ENCODE measurements at regions not wholly inside any gene's neighbourhood (a gene's known extent, or its start where the extent isn't known, plus 50 kb on each side); places are given as distances from the start of the nearest gene placed in this dataset.

DNA sequence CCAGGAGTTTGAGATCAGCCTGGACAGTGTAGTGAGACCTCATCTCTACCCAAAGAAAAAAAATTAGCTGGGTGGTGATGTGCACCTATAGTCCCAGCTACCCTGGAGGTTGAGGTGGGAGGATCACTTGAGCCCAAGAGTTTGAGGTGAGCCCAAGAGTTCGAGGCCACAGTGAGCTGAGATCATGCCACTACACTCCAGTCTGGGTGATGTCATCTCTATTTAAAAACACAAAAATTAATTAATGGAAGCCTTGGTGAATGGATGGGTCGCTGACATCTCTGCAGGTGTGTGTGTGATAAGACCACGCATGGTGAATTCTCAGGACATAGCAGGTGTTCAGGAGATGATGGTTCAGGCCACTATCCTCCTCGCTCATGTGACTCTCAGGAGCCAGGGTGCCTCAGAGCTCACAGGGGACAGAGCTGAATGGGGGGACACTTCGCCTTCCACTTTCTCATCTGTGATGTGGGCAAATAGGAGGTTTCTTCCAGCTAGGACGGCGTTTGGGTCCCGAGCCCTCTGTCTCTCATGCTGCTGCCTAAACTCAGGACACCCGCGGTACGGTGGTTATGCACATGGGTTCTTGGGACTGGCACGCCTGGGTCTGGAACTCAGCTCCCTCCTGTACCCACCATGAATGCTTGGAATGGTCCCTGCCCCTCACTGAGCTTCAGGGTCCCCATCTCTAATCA lies 113.4 kb upstream of the ZBTB40 start:
- H3K36me3 ChIP-seq, result no peaks in the 10 kb centered on the region
- ATAC-seq (ENCODE audit: insufficient number of reproducible peaks, low FRiP score, low read depth) (no peak), DNase-seq (ENCODE audit: low spot score) (no peak)
- TF ChIP-seq, protein P1, sequence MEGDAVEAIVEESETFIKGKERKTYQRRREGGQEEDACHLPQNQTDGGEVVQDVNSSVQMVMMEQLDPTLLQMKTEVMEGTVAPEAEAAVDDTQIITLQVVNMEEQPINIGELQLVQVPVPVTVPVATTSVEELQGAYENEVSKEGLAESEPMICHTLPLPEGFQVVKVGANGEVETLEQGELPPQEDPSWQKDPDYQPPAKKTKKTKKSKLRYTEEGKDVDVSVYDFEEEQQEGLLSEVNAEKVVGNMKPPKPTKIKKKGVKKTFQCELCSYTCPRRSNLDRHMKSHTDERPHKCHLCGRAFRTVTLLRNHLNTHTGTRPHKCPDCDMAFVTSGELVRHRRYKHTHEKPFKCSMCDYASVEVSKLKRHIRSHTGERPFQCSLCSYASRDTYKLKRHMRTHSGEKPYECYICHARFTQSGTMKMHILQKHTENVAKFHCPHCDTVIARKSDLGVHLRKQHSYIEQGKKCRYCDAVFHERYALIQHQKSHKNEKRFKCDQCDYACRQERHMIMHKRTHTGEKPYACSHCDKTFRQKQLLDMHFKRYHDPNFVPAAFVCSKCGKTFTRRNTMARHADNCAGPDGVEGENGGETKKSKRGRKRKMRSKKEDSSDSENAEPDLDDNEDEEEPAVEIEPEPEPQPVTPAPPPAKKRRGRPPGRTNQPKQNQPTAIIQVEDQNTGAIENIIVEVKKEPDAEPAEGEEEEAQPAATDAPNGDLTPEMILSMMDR (IDR thresholded peaks at IDR 0.05), result no peak
- no peak overlapping the region for H3K27ac ChIP-seq
- no peaks in the 10 kb centered on the region for H3K27me3 ChIP-seq (replicated peaks; ENCODE audit: insufficient read depth)
- no peak overlapping the region for H3K4me3 ChIP-seq
- no peaks in the 10 kb centered on the region for H3K4me1 ChIP-seq (ENCODE audit: control insufficient read depth in 1 of 2, low read depth in 2 of 2)
- H3K9me3 ChIP-seq, result no peaks in the 10 kb centered on the region

DNA sequence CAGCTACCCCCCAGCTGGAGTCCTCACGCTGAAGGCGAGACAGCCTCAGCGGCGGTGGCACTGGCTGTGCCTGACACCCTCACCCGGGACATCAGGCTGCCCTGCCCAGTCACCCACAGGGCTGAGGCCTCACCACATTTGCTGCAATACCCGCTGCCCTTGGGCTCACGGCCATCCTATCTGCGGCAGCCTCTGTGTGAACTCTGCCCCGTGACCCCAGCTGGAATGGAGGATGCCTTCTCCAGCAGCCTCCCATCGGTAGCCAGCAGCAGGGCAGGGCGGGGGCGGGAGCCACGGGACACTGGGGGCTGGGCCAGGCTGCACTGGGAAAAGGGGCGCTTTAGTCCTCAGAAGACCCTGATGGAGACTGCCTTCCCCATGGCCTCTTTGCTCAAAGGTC lies 112.4 kb upstream of the ZBTB40 start:
- ATAC-seq (ENCODE audit: insufficient number of reproducible peaks, low FRiP score, low read depth) (no peak), DNase-seq (ENCODE audit: low spot score) (no peak)
- no peaks in the 10 kb centered on the region for H3K36me3 ChIP-seq
- H3K4me1 ChIP-seq (ENCODE audit: control insufficient read depth in 1 of 2, low read depth in 2 of 2), result no peaks in the 10 kb centered on the region
- TF ChIP-seq, protein P1 (IDR thresholded peaks at IDR 0.05), result no peak
- H3K27ac ChIP-seq, result no peak overlapping the region
- H3K27me3 ChIP-seq (replicated peaks; ENCODE audit: insufficient read depth), result no peaks in the 10 kb centered on the region
- H3K9me3 ChIP-seq, result no peaks in the 10 kb centered on the region
- H3K4me3 ChIP-seq, result no peak overlapping the region

DNA sequence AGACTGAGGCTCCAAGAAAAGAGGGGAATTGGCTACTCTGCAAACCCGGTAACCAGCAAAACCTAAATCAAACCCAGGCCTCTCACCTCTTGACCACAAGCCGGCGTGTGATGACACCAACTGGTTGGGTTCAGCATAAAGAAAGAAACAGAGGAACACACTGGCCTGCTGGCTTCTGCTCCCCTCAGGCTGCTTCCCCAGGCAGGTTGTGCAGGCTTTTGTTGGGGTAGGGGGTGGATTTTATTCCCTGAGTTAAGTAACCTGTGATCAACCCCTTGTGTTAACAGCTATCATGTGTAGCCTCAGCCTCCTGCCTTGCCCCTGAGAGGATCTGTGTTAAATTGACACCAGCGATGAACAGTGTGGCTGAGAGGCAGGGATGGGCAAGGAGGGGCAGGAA lies 111.6 kb upstream of the ZBTB40 start:
- Histone ChIP-seq H3K4me1 (ENCODE audit: control insufficient read depth in 1 of 2, low read depth in 2 of 2) (no peaks in the 10 kb centered on the region), H3K4me3 (no peak overlapping the region), H3K36me3 (no peaks in the 10 kb centered on the region), H3K27me3 (replicated peaks; ENCODE audit: insufficient read depth) (no peaks in the 10 kb centered on the region), H3K9me3 (no peaks in the 10 kb centered on the region), H3K27ac (no peak overlapping the region)
- TF ChIP-seq, protein P1 (IDR thresholded peaks at IDR 0.05), result no peak
- no peak for DNase-seq (ENCODE audit: low spot score)
- ATAC-seq (ENCODE audit: insufficient number of reproducible peaks, low FRiP score, low read depth), result no peak

DNA sequence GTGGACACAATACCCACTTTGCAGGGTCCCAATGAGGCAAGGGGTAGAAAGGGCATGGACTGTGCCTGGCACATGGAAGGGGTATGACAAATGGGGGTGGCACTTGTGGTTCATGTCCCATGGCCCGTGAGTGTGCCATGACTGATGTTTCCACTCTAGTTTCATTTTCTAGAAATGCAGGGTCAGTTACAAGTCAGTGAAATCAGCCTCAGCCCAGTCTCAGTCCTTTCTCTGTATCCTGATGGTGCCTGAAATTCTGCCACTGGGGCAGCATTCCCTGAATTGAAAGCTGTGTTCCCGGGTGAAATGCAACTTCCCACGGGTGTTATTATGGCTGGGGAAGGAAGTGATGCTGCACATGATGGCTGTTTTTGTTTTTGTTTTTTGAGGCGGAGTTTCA lies 110.8 kb upstream of the ZBTB40 start:
- H3K27me3 ChIP-seq (replicated peaks; ENCODE audit: insufficient read depth), result no peaks in the 10 kb centered on the region

DNA sequence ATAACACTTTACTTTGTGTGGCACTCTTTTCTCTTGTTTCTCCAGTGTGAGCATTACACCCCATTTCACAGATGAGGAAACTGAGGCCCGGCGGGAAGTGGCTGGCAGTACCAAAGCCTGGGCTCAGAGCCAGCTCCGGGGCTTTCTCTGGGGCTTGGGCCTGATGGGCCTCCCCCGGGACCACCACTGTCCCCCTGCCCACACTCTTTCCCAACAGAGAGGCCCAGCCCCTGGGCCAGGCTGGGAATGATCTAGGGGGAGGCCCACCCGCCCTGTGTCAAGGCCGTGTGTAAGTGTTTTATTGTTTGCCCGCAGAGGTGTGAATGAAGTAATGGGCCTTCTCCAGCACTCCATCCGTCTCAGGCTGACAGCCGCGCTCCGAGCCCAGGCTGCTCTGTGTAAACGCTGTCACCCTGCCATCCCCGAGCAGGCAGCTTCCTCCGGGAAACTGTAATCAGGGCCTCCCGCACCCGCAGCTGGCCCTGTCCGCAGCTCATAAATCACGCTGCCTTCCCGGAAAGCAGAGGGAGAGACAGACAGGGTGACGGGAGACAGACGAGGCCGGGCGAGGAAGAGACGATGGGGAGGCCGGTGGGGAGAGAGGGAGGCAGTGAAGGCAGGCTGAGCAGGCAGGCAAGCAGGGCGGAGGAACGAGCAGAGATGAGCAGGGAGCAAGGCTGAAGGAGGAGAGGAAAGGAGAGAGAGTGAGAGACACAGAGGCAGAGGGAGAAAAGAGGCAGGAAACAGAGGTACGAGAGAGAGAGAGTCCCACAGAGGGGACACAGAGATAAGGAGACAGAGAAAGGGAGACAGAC lies 109.7 kb upstream of the ZBTB40 start:
- ATAC-seq (ENCODE audit: insufficient number of reproducible peaks, low FRiP score, low read depth) (no peak), DNase-seq (ENCODE audit: low spot score) (no peak)
- TF ChIP-seq, protein P1 (IDR thresholded peaks at IDR 0.05), result no peak
- Histone ChIP-seq H3K9me3 (no peaks in the 10 kb centered on the region), H3K4me3 (no peak overlapping the region), H3K27ac (no peak overlapping the region), H3K4me1 (ENCODE audit: control insufficient read depth in 1 of 2, low read depth in 2 of 2) (no peaks in the 10 kb centered on the region), H3K36me3 (no peaks in the 10 kb centered on the region), H3K27me3 (replicated peaks; ENCODE audit: insufficient read depth) (no peaks in the 10 kb centered on the region)

More for the DNA sequence above, 110.8 kb upstream of the ZBTB40 start:
- Histone ChIP-seq H3K9me3 (no peaks in the 10 kb centered on the region), H3K4me1 (ENCODE audit: control insufficient read depth in 1 of 2, low read depth in 2 of 2) (no peaks in the 10 kb centered on the region), H3K4me3 (no peak overlapping the region), H3K27ac (no peak overlapping the region), H3K36me3 (no peaks in the 10 kb centered on the region)
- ATAC-seq (ENCODE audit: insufficient number of reproducible peaks, low FRiP score, low read depth) (no peak), DNase-seq (ENCODE audit: low spot score) (no peak)
- TF ChIP-seq, protein P1 (IDR thresholded peaks at IDR 0.05), result no peak

Data from thoracic aorta (tissue), 2 donors.